K562 (cell line): ENCODE measurements at regions not wholly inside any gene's neighbourhood (a gene's known extent, or its start where the extent isn't known, plus 50 kb on each side); places are given as distances from the start of the nearest gene placed in this dataset.

Source experiments
- ATAC-seq: fragments of 200-7000 bp; cut with Tn5 transposase; 3 replicates; pipeline ENCODE4 v1.9.1; 2020; ENCODE audit warnings: moderate library complexity
- BruUV-seq: library from RNA; stranded (reverse); fragments of 400-500 nt; replicated peaks from 2 replicates; lab custom pipeline; 2021; lab: Mats Ljungman, UMichigan
- CTCF ChIA-PET: fragments of 300-600 bp; formaldehyde crosslinking; extraction: SDS; loops from one replicate; lab custom pipeline; 2021; ENCODE audit warnings: low intra/inter-chr PET ratio; lab: Yijun Ruan, JAX
- POLR2A ChIA-PET: fragments of 300-600, 350-650 bp; sonication (Branson Sonifier 250); formaldehyde crosslinking; extraction: SDS; loops from one replicate; lab custom pipeline; 2021; ENCODE audit warnings: antibody characterized with exemption, inconsistent platforms; lab: Yijun Ruan, JAX
- DNase-seq, 4 experiments: peaks; one replicate each; pipeline versions ENCODE4 v3.0.0 to v3.0.0-alpha.2; 2011 to 2018; ENCODE audit warnings: low spot score in 3 of 4, mixed read lengths in 3 of 4; ENCODE audit errors: extremely low read depth in 1 of 4
- FAIRE-seq: peaks from 2 replicates; lab custom pipeline; 2011; peaks lifted over from hg19 to GRCh38; lab: Jason Lieb, UNC
- H2AFZ ChIP-seq: 2 replicates; pipeline ENCODE4 v1.6.0; 2011; ENCODE audit warnings: low read depth, low read length, control low read depth, inconsistent platforms
- H3K27ac ChIP-seq: fragments of 200-600 bp; 3 replicates; pipeline ENCODE4 v1.8.0; 2011; ENCODE audit warnings: low read depth, mild to moderate bottlenecking, control low read depth, inconsistent platforms, low read length, moderate library complexity, mixed read lengths; ENCODE audit errors: extremely low read depth
- H3K27me3 ChIP-seq, 2 experiments: fragments of 300-600 bp in 1 of 2; 2 replicates in 1 of 2; 3 replicates in 1 of 2; pipeline versions ENCODE4 v1.6.0 to v1.8.0; 2011; ENCODE audit warnings: inconsistent platforms in 2 of 2, low read length in 2 of 2, mild to moderate bottlenecking in 1 of 2, mixed read lengths in 1 of 2, moderate library complexity in 1 of 2; ENCODE audit not compliant: control insufficient read depth in 2 of 2, insufficient read depth in 2 of 2
- H3K36me3 ChIP-seq: fragments of 300-600 bp; 3 replicates; pipeline ENCODE4 v1.8.0; 2011; ENCODE audit warnings: mild to moderate bottlenecking, low read length, inconsistent platforms; ENCODE audit not compliant: control insufficient read depth, insufficient read depth
- H3K4me1 ChIP-seq, 2 experiments: fragments of 200-600 bp in 1 of 2; replicated peaks in 1 of 2; 2 replicates in 1 of 2; 3 replicates in 1 of 2; pipeline versions ENCODE4 v1.5.1 to v1.8.0; 2011; ENCODE audit warnings: inconsistent platforms in 2 of 2, low read length in 2 of 2, mild to moderate bottlenecking in 1 of 2, mixed read lengths in 1 of 2, moderate library complexity in 1 of 2; ENCODE audit not compliant: control insufficient read depth in 2 of 2, insufficient read depth in 2 of 2
- H3K4me2 ChIP-seq: 2 replicates; pipeline ENCODE4 v1.6.1; 2011; ENCODE audit warnings: low read length, control low read depth, inconsistent platforms, mixed read lengths; ENCODE audit not compliant: insufficient read depth
- H3K4me3 ChIP-seq: fragments of 200-600 bp; sonication (generic), shearing (Covaris generic); 2 replicates; pipeline ENCODE4 v1.5.1; 2016; ENCODE audit warnings: control low read depth, inconsistent platforms
- H3K79me2 ChIP-seq: fragments of 200-600 bp; 3 replicates; pipeline ENCODE4 v1.8.0; 2011; ENCODE audit warnings: low read length, inconsistent platforms; ENCODE audit not compliant: control insufficient read depth, insufficient read depth
- H3K9ac ChIP-seq, 2 experiments: 2 replicates each; pipeline versions ENCODE4 v1.6.0 to v1.6.1; 2011; ENCODE audit warnings: low read depth in 2 of 2, low read length in 2 of 2, control low read depth in 1 of 2, inconsistent platforms in 1 of 2, mild to moderate bottlenecking in 1 of 2, mixed read lengths in 1 of 2; ENCODE audit not compliant: insufficient read depth in 1 of 2
- H3K9me1 ChIP-seq: one replicate; pipeline ENCODE4 v1.6.0; 2011; ENCODE audit warnings: inconsistent platforms, mild to moderate bottlenecking, low read length, moderate library complexity; ENCODE audit not compliant: control insufficient read depth, insufficient read depth
- H3K9me3 ChIP-seq: replicated peaks from 2 replicates; pipeline ENCODE4 v1.5.1; 2011; ENCODE audit warnings: low read depth, low read length, inconsistent platforms; ENCODE audit not compliant: control insufficient read depth, insufficient read depth
- H4K20me1 ChIP-seq: replicated peaks from 2 replicates; pipeline ENCODE4 v1.6.1; 2011; ENCODE audit warnings: low read length, inconsistent platforms, mixed read lengths; ENCODE audit not compliant: control insufficient read depth, insufficient read depth
- CREB1 ChIP-seq, 2 experiments: sonication (generic) in 1 of 2; formaldehyde crosslinking in 1 of 2; IDR thresholded peaks; 2 replicates each; pipeline versions ENCODE4 v1.6.1 to v1.8.0; 2012 to 2022; ENCODE audit warnings: inconsistent platforms in 1 of 2, mild to moderate bottlenecking in 1 of 2, missing genetic modification reagents in 1 of 2, moderate library complexity in 1 of 2
- JUNB ChIP-seq: fragments of 450-650 bp; formaldehyde crosslinking; conservative IDR thresholded peaks from 2 replicates; pipeline ENCODE4 v1.4.0; 2020; ENCODE audit warnings: mild to moderate bottlenecking
- KAT2B ChIP-seq: IDR thresholded peaks from one replicate; pipeline ENCODE4 v1.6.1; 2012; ENCODE audit warnings: low read depth, mild to moderate bottlenecking, control low read depth, inconsistent platforms, low read length, moderate library complexity
- KDM1A ChIP-seq, 2 experiments: fragments of 450-650 bp; IDR thresholded peaks; 2 replicates each; pipeline ENCODE4 v1.6.1; 2016; ENCODE audit warnings: mild to moderate bottlenecking in 2 of 2
- MEF2A ChIP-seq: IDR thresholded peaks from 2 replicates; pipeline ENCODE4 v1.6.1; 2011; ENCODE audit warnings: low read depth, mild to moderate bottlenecking, low read length, moderate library complexity; ENCODE audit not compliant: control insufficient read depth
- NFRKB ChIP-seq: fragments of 450-650 bp; IDR thresholded peaks from 2 replicates; pipeline ENCODE4 v1.6.1; 2016; ENCODE audit warnings: low read depth
- PKNOX1 ChIP-seq: fragments of 450-650 bp; IDR thresholded peaks from 2 replicates; pipeline ENCODE4 v1.6.1; 2016
- POLR3G ChIP-seq: IDR thresholded peaks from 2 replicates; pipeline ENCODE4 v1.6.1; 2011; ENCODE audit not compliant: insufficient read length, insufficient replicate concordance; ENCODE audit errors: extremely low read depth
- RNF2 ChIP-seq: sonication (generic); IDR thresholded peaks from 2 replicates; pipeline ENCODE4 v1.6.1; 2016
- SAFB2 ChIP-seq: fragments of 200-400 bp; formaldehyde crosslinking; IDR thresholded peaks from 2 replicates; pipeline ENCODE4 v1.6.1; 2018; ENCODE audit warnings: borderline replicate concordance, low read length, low read depth, moderate library complexity; ENCODE audit not compliant: severe bottlenecking
- SIN3A ChIP-seq, 2 experiments: fragments of 150-350 bp in 1 of 2; IDR thresholded peaks; 2 replicates each; pipeline ENCODE4 v1.6.1; 2011 to 2016; ENCODE audit warnings: borderline replicate concordance in 2 of 2, low read depth in 2 of 2, low read length in 2 of 2, mild to moderate bottlenecking in 2 of 2, moderate library complexity in 2 of 2; ENCODE audit not compliant: control insufficient read depth in 1 of 2
- SRSF1 ChIP-seq: fragments of 200-400 bp; formaldehyde crosslinking; IDR thresholded peaks from 2 replicates; pipeline ENCODE4 v1.6.1; 2017; ENCODE audit warnings: mild to moderate bottlenecking, low read depth, low read length, moderate library complexity
- ZBED1 ChIP-seq: IDR thresholded peaks from 2 replicates; pipeline ENCODE4 v1.6.1; 2014
- ZNF24 ChIP-seq: fragments of 450-650 bp; IDR thresholded peaks from 2 replicates; pipeline ENCODE4 v1.6.1; 2016
- ZNF589 ChIP-seq: fragments of 200-800 bp; sonication (Bioruptor generic); IDR thresholded peaks from 2 replicates; pipeline ENCODE4 v1.6.1; 2016; ENCODE audit warnings: low read depth, missing genetic modification characterization, missing compliant biosample characterization
- ZSCAN32 ChIP-seq: fragments of 450-650 bp; formaldehyde crosslinking; IDR thresholded peaks from 2 replicates; pipeline ENCODE4 v1.4.0; 2020; ENCODE audit warnings: mild to moderate bottlenecking, moderate library complexity
- WGBS: fragments of 100-300 bp; shearing (Covaris generic); methylation state at CpG from one replicate; pipeline ENCODE4 v1.1.6; 2016; ENCODE audit warnings: low coverage, mixed read lengths; ENCODE audit not compliant: insufficient coverage; ENCODE audit errors: missing lambda C conversion rate; 5-methylcytosine and 5-hydroxymethylcytosine counted together
- in situ Hi-C: fragments of 300-500 bp; cut with MboI; formaldehyde crosslinking; loops from 4 replicates; pipeline ENCODE4 v1.15.0; 2018; ENCODE audit warnings: inconsistent platforms, mixed read lengths
- intact Hi-C: fragments of 100-400 bp; cut with micrococcal nuclease; formaldehyde crosslinking; loops from 2 replicates; pipeline ENCODE4 v1.14.2; 2022

- ATAC-seq = no peak
- H3K36me3 ChIP-seq = no peaks in the 10 kb centered on the region
- ChIA-PET CTCF (no interaction called here), POLR2A (no interaction called here)
- no peaks in the 10 kb centered on the region for H3K27me3 ChIP-seq
- TF ChIP-seq SRSF1 = no peak
- H3K9me1 ChIP-seq = no peaks in the 10 kb centered on the region
- no peak overlapping the region for H3K27ac ChIP-seq
- no peaks in the 10 kb centered on the region for H3K9me3 ChIP-seq
- no peak overlapping the region for H2AFZ ChIP-seq
- H3K9ac ChIP-seq = no peak overlapping the region
- H3K4me3 ChIP-seq = no peak overlapping the region
- H3K4me1 ChIP-seq = no peaks in the 10 kb centered on the region
- no peak for DNase-seq
- H3K4me2 ChIP-seq = no peak overlapping the region
- FAIRE-seq = no peak
- no peaks in the 10 kb centered on the region for H3K79me2 ChIP-seq
- no TSS peak for BruUV-seq
- in situ Hi-C loops (no loop called here), intact Hi-C loops (no loop called here)
- no peaks in the 10 kb centered on the region for H4K20me1 ChIP-seq
- 0% methylated on average over 5 of the region's 5 CpGs for WGBS
These were observed 579.2 kb downstream of the BCL11B start for GRCh38 chr14:98692832-98693231.

GRCh38 chr14:98694541-98694940 is 577.5 kb downstream of the BCL11B start:
- Histone ChIP-seq H3K27ac (no peak overlapping the region), H3K4me2 (no peak overlapping the region), H3K9me3 (no peaks in the 10 kb centered on the region), H4K20me1 (no peaks in the 10 kb centered on the region), H3K36me3 (no peaks in the 10 kb centered on the region), H3K27me3 (no peaks in the 10 kb centered on the region), H3K79me2 (no peaks in the 10 kb centered on the region), H3K4me3 (no peak overlapping the region), H3K4me1 (no peaks in the 10 kb centered on the region), H2AFZ (no peak overlapping the region), H3K9me1 (no peaks in the 10 kb centered on the region), H3K9ac (no peak overlapping the region)
- in situ Hi-C loops (no loop called here), intact Hi-C loops (no loop called here)
- CTCF ChIA-PET = no interaction called here
- no TSS peak for BruUV-seq
- TF ChIP-seq POLR3G (no peak), KDM1A (IDR thresholded peaks at IDR 0.05) (no peak), MEF2A (no peak), SAFB2 (no peak), RNF2 (no peak), PKNOX1 (no peak), CREB1 (IDR thresholded peaks at IDR 0.05) (no peak), CREB1 (CRISPR knock-in tag; IDR thresholded peaks at IDR 0.05) (no peak), ZNF24 (no peak), JUNB (CRISPR knock-in tag) (no peak), SIN3A (IDR thresholded peaks at IDR 0.05; ENCODE audit: borderline replicate concordance in 2 of 2, control insufficient read depth in 1 of 2, low read depth in 2 of 2, low read length in 2 of 2) (no peak), ZNF589 (CRISPR knock-in tag) (no peak), ZSCAN32 (CRISPR knock-in tag) (no peak), ZBED1 (no peak), KAT2B (no peak), NFRKB (no peak)
- ATAC-seq (no peak), DNase-seq (no peak), FAIRE-seq (no peak)
- POLR2A ChIA-PET = no interaction called here
